Hematopoietic multipotent progenitor cell treated with erythropoietin and hydrocortisone succinate and interleukin-3 and kit ligand, for 8 days (in vitro differentiated cells): ENCODE measurements at regions not wholly inside any gene's neighbourhood (a gene's known extent, or its start where the extent isn't known, plus 50 kb on each side); places are given as distances from the start of the nearest gene placed in this dataset.

ENCODE experiments used
- DNase-seq: peaks from one replicate; pipeline ENCODE4 v3.0.0-alpha.2; 2015

GRCh38 chr20:3307725-3308124 is 68.7 kb upstream of the SLC4A11 start:
- DNase-seq: no peak

- DNase-seq: no peak
Measured at GRCh38 chr20:3307078-3307477, 68.1 kb upstream of the SLC4A11 start.

GRCh38 chr20:3306068-3306467 is 67.1 kb upstream of the SLC4A11 start:
- DNase-seq: no peak

- no peak for DNase-seq
Measured at GRCh38 chr20:3304456-3304855, 65.5 kb upstream of the SLC4A11 start.

GRCh38 chr20:3297079-3297378 is 58.0 kb upstream of the SLC4A11 start:
- no peak for DNase-seq

- DNase-seq: no peak
Measured at GRCh38 chr20:3296261-3297078, 57.5 kb upstream of the SLC4A11 start.
